VCaP (cell line): ENCODE measurements at regions not wholly inside any gene's neighbourhood (a gene's known extent, or its start where the extent isn't known, plus 50 kb on each side); places are given as distances from the start of the nearest gene placed in this dataset.

ENCODE experiments used
- H3K27ac ChIP-seq: fragments of 450-650 bp; 2 replicates; pipeline ENCODE4 v1.5.1; 2017
- CTCF ChIP-seq: fragments of 450-650 bp; conservative IDR thresholded peaks from 2 replicates; pipeline ENCODE4 v1.5.1; 2017; ENCODE audit warnings: mild to moderate bottlenecking, moderate library complexity

GRCh38 chr2:111219285-111219684, 98.6 kb downstream of the BCL2L11 start:
- no peak overlapping the region for H3K27ac ChIP-seq

GRCh38 chr2:111219734-111220505, 99.2 kb downstream of the BCL2L11 start:
- H3K27ac ChIP-seq, result no peak overlapping the region
- no peak for TF ChIP-seq CTCF

More at GRCh38 chr2:111219285-111219684, 98.6 kb downstream of the BCL2L11 start:
- TF ChIP-seq CTCF, result no peak

GRCh38 chr2:111220962-111221361, 100.2 kb downstream of the BCL2L11 start:
- H3K27ac ChIP-seq, result no peak overlapping the region
- no peak for TF ChIP-seq CTCF

GRCh38 chr2:111221701-111222100, 101.0 kb downstream of the BCL2L11 start:
- no peak overlapping the region for H3K27ac ChIP-seq
- no peak for TF ChIP-seq CTCF

GRCh38 chr2:111222204-111222866, 101.6 kb downstream of the BCL2L11 start:
- H3K27ac ChIP-seq, result no peak overlapping the region
- TF ChIP-seq CTCF, result no peak

- no peak for TF ChIP-seq CTCF
- no peak overlapping the region for H3K27ac ChIP-seq
These were observed 105.1 kb downstream of the BCL2L11 start for GRCh38 chr2:111225856-111226255.

- H3K27ac ChIP-seq, result no peak overlapping the region
- TF ChIP-seq CTCF, result no peak
These were observed 106.4 kb downstream of the BCL2L11 start for GRCh38 chr2:111226876-111227700.
